ENCODE measurements at regions not wholly inside any gene's neighbourhood (a gene's known extent, or its start where the extent isn't known, plus 50 kb on each side); places are given as distances from the start of the nearest gene placed in this dataset.
"Not testable (repeated sequence)": the region's sequence is repeated elsewhere in the genome, so short reads cannot be mapped to it uniquely, and the experiment has no call there.

GRCh38 chr3:89946884-89947283, 839.5 kb downstream of the EPHA3 start:
- DNase-seq = no peak

GRCh38 chr3:89947337-89947954, 840.0 kb downstream of the EPHA3 start:
- no peak for DNase-seq

GRCh38 chr3:89948008-89948407, 840.6 kb downstream of the EPHA3 start:
- DNase-seq = no peak

- no peak for DNase-seq
These were observed 843.4 kb downstream of the EPHA3 start for GRCh38 chr3:89950772-89951171.

- DNase-seq = no peak
These were observed 846.7 kb downstream of the EPHA3 start for GRCh38 chr3:89954137-89954536.

- peak; percentile 33 for DNase-seq
These were observed 847.7 kb downstream of the EPHA3 start for GRCh38 chr3:89955156-89955555.

- DNase-seq = no peak
These were observed 850.0 kb downstream of the EPHA3 start for GRCh38 chr3:89957451-89957850.

- DNase-seq = not testable (repeated sequence)
These were observed 850.7 kb downstream of the EPHA3 start for GRCh38 chr3:89958163-89958562.

- DNase-seq = no peak
These were observed 856.9 kb downstream of the EPHA3 start for GRCh38 chr3:89964347-89964746.

GRCh38 chr3:89966877-89967665, 859.6 kb downstream of the EPHA3 start:
- DNase-seq = no peak

- no peak for DNase-seq
These were observed 863.9 kb downstream of the EPHA3 start for GRCh38 chr3:89971329-89971728.

GRCh38 chr3:89973156-89973555, 865.7 kb downstream of the EPHA3 start:
- no peak for DNase-seq

- DNase-seq = no peak
These were observed 867.6 kb downstream of the EPHA3 start for GRCh38 chr3:89974903-89975519.

- no peak for DNase-seq
These were observed 876.0 kb downstream of the EPHA3 start for GRCh38 chr3:89983449-89983848.

- DNase-seq = no peak
These were observed 897.9 kb downstream of the EPHA3 start for GRCh38 chr3:90005281-90005847.

- DNase-seq = peak; percentile 26
These were observed 900.5 kb downstream of the EPHA3 start for GRCh38 chr3:90007778-90008499.

- no peak for DNase-seq
These were observed 902.9 kb downstream of the EPHA3 start for GRCh38 chr3:90010341-90010740.

- no peak for DNase-seq
These were observed 903.7 kb downstream of the EPHA3 start for GRCh38 chr3:90011131-90011530.

GRCh38 chr3:90011596-90011995, 904.2 kb downstream of the EPHA3 start:
- DNase-seq = no peak

- DNase-seq = no peak
These were observed 904.6 kb downstream of the EPHA3 start for GRCh38 chr3:90011996-90012395.

- no peak for DNase-seq
These were observed 908.4 kb downstream of the EPHA3 start for GRCh38 chr3:90015688-90016356.

GRCh38 chr3:90016555-90016954, 909.1 kb downstream of the EPHA3 start:
- DNase-seq = no peak

GRCh38 chr3:90018779-90019178, 911.4 kb downstream of the EPHA3 start:
- no peak for DNase-seq
